HG03039 (cell line): ENCODE measurements at regions not wholly inside any gene's neighbourhood (a gene's known extent, or its start where the extent isn't known, plus 50 kb on each side); places are given as distances from the start of the nearest gene placed in this dataset.

Experiments used
- ATAC-seq: cut with Tn5 transposase; IDR thresholded peaks from one replicate; pipeline ENCODE4 v1.9.1; 2021; ENCODE audit warnings: mild to moderate bottlenecking, moderate library complexity; ENCODE audit not compliant: unreplicated experiment

DNA sequence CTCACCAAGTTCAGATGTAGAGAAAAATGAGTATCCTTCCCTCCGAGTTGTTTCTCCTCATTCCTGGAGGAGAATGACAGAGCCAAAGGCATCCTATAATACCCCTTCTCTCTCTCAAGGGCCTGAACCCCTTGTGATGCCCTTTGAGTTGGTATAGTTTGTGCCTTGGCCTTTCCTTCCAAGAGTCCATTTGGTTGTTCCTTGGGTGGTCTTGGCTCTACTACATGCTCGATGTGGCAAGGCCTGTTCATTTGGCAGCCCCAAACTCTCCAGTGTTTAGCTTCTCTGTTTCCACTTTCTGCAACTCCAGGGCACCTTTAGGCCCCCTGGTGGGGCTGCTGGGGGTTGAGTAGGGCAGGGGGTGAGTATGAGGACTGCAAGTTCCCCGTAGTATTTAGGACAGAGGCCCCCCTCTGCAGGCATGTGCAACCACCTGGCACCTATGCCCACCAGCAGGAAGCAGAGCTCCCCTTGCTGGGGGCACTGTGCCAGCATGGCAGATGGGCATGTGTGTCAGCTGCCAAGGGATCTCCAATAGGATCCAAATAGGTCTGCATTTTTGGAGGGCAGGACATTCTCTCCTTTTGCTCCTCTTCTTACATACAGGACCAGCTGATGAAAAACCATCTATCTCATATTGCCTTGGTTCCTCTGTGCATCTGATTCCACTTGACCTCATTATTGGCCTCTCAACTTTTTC is 217.2 kb upstream of the CADM1 start:
- no peak for ATAC-seq

- ATAC-seq, result no peak
These were observed 216.5 kb upstream of the CADM1 start for GRCh38 chr11:115720602-115721245.

GRCh38 chr11:115718945-115719344 is 214.7 kb upstream of the CADM1 start:
- no peak for ATAC-seq

DNA sequence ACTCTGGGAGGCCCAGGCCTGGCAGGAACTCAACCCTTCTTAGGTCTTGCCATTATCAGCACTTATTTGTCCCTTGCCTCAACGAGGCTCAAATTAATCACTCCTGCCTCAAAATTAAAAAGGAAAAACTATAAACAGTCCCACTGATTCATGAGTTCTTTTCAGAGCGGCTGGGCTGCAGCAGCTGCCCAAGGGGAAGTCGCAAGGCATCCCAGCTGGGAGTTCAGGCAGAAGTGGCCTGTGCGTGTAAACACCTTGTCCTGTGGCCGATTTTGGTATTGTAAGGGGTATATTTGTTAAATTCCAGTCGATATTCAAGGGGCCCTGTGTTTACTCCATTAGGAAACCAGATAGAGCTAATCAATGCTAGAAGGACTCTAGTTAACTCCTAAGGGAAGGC is 213.9 kb upstream of the CADM1 start:
- ATAC-seq, result no peak

DNA sequence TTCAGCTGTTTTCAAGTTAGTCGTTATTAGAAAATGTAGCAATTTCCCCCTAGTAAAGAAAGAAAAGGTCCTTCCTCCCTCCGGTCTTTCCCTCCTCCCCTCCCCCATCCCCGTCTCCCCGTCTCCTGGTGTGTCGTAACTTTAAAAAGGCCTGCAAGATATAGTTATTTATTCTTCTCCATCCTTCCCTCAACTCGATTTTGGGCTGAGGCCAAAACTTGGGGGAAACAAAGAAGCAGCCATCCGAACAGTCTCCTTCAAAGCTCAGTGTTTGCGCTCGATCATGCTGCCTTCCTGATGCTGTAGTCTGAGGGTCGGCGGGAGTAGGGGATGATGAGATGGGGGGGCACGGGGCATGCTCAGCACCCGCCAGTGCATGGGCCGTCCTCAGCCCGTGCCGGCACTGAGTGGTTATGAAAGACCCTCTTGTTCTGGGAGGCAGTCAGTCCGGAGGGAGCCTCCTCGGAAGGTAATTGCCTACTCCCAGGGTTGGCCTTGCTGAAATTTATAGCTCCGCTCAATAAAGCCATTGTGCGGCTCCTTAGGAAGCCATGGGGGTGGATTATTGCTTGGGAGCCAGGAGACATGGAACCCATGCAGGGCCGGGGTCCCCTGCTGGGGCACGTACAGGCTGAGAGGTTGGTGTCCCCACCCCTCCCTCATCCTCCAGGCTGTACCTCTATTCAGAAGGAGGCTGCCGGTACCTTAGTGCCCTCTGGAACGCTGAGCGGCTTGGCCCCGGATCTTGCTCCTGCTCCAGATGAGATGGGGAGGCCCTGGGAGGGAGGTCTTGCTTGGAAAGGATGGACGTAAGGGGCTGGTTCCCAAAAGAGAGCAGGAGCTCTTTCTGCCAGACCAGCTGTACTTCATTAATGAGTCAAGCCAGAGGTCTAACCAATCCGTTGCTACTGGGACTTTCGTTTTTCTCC is 212.7 kb upstream of the CADM1 start:
- ATAC-seq, result no peak

DNA sequence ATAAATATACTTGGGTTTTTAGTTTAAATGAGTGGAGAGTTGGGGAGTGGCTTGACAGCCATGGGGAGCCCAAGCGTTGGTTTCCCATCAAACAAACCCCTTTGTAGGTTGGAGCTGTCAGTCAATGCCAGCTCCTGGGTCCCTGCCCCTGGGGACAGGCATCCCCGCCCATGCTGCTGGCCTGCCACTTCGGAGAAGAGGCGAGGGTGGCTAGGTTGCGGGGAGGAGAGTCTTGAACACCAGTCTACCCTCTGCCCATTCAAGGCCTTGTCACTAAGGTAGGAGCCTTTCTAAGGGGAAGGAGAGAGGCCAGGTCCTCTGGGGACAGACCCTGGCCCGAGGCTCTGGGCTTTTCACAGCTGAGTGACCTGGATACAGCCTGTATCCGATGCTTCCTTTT is 211.9 kb upstream of the CADM1 start:
- ATAC-seq, result no peak

DNA sequence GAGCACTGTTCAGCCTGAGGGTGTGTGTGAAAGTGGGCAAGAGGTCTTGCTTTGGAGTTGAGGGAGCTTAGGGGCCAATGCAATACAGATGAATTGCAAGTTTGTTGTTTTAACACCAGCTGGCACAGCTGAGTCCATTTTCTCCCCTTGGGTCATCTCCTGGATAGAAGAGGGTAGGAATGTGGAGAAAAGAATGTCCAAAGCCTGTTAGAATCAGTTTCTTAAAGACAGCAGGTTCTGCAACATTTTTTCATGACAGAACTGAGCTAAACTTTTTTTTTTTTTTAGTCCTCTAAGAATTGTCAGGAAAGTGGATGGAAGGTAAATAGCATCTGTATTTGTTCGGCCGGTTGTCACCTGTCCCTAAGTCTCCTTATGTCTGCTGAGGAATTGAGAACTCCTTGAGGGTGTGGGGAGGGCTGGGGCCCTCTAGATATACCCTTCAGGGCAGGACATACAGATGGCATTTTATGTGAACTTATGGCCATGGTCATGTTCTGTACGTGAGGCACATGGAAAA is 211.1 kb upstream of the CADM1 start:
- ATAC-seq, result no peak

DNA sequence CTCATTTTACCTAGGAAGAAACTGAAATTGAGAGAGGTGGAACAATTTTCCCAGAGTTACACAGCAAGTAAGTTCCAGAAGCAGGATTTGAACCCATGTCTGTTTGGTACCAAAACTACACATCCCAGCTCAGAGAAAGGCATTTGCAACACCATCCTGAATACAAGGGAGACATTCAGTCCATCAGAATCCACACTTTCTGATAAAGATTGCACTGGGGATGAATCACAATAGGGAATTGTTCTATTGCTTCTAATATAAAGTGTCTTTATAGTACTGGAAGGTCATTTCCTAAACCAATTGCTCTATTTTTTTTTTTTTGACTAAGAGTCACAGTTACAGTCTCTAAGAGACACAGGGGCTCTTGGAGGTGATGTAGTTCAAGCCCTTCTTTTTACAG is 208.1 kb upstream of the CADM1 start:
- no peak for ATAC-seq

DNA sequence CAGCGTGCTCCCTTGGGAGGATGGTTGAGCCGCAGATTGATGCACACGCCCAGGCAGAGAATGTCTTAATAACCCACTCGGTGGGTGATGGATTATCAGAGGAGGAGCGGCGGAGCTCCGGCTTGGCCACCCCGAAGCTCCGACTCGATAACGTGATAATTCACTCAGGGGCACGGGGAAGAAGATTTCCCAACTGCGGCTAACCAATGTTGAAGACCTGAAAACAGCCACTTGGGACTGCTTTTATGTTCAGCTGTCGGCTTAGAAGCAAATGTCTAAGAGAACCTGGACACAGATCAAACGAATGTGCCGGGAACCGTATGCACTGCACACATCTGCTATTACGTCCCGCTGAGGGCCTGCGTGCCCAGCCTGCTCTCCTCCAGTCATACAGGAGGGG is 206.8 kb upstream of the CADM1 start:
- no peak for ATAC-seq

DNA sequence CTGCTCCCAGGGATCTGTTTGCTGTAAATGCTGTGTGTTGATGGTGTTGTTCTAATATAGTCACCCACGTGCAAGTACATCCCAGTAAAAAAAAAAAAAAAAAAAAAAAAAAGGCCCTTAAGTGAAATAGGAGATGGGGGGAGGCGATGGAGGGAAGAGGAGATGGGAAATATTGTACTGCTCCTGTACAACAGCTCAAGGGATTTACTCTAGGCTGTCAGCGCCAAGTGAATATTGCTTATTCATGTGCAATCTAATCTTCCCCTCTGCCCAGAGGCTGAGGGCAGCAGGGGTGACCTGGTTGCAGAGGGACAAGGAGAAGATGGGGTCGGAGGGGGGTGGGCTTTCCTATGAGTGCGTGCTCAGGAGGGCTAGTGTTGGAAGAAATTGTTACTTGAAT is 206.2 kb upstream of the CADM1 start:
- ATAC-seq, result no peak

GRCh38 chr11:115709297-115709696 is 205.1 kb upstream of the CADM1 start:
- ATAC-seq, result no peak

- ATAC-seq, result no peak
These were observed 203.1 kb upstream of the CADM1 start for GRCh38 chr11:115707180-115707905.

DNA sequence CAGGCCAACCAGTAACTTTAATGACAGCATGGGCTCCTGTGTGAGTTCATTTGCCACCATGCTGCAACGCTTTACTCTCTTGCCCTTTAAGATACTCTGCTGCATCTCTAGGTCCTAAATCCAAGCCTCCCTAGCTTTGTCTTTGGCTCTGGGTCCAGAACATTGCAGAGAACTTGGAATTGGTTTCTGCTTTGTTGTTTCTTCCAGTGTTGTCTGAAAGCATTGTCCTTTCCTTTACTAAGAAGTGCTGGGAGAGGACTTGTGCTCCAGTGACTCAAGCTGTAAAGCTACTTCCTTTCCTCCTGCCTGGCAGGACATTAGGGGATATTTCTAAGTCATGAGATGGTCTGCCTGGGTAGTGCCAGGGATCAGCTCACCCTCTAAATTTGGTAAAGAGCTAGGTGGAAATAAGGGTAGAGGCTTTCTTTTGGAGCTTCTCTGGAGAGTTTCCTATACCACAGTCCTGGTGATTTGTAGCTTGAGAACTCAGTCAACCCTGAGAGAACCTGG is 202.5 kb upstream of the CADM1 start:
- no peak for ATAC-seq

DNA sequence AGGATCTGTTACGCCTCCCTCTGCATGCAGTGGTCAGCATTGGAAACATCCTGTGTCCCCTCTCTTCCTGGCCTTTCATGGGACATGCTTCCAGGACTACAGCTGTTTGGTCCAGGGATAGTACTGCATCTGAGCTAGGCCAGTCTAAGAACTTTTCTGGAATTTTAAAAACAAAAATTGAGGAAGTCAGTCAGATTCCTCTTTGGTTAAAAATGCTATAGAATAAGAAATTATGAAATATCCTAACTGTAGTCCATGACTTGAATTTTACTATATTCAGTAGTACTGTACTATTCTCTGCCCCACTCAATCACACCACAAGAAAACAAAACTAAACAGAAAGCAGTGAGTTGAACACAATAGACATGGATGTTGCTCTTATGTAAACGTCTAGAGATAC is 201.0 kb upstream of the CADM1 start:
- no peak for ATAC-seq

DNA sequence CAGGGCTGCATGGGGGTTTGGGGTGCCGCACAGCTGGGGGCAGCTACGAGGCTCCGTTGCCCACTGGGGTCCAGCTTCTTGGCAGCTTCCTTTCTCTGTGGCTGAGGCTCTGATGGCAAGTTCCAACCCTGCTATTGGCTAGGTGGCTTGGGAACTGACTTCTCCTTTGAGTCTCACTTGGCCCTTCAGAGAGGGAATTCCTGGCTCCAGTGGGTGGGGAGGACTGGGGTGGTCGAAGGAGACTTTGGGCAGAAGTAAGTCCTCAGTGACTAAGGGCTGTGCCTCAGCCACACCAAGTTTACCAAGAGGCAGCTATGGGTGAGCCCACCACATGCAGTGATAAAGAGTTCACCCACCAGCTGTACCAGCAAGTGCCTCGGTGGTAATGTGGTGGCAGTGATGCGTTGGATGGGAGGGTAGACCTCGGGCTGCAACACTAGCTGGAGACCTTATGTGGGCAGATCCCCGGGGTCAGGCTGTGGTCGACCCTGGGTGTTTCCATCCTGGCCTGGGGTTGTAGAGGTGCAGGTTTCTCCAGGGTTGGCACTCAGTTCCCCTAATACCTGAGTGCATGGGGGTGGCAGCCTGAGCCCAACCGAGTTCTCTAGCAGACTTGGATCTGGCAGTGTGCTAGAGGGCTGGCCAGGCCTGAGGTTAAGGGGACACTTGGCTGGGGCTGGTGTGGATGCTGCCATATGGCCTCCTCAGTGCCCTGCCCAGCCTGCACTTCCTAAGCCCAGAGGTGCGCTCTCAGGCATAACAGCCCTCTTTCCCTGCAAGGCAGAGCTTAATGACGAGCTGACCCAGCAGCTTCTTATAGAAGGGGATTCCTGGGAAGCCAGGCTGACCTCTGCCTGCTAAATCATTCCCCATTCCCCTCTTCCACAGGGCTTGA is 197.0 kb upstream of the CADM1 start:
- ATAC-seq, result no peak

DNA sequence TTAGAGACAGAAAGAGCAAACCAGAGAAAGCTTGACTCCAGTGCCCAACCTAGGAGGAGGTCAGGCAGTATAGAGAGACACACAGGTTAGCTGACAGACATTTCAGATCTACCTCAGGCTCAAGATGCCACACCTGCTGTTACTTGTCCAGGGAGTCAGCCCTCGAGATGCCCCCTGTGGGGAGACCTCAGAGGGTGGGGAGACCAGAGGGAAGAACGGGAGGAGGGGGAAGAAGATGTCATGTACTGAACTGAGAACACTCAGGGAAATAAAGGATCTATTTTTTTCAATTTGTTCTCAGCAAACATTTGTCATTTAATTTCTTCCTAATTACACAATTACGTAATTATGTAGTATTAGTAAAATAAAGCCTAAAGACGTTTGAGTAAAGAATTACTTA is 196.3 kb upstream of the CADM1 start:
- no peak for ATAC-seq

- no peak for ATAC-seq
These were observed 195.5 kb upstream of the CADM1 start for GRCh38 chr11:115699733-115700132.

GRCh38 chr11:115699326-115699725 is 195.1 kb upstream of the CADM1 start:
- ATAC-seq, result no peak

DNA sequence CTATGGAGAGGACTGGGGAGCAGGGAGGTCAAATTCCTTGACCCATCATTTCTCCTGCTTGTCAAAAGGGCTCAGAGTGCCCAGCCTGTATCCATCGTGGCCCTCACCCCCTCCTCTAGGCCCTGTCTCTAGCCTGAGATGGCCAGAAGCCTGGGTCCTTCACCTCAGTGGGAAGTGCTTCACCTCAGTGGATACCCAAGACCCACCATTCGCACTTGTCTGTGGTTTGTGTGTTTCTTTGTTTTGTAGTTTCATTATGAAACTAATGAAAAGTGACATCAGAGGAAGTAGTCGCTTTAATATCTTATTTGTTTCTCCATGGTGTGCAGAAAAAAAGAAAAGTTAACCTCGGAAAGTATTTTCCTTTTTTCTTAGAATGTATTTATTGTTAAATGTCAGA is 194.0 kb upstream of the CADM1 start:
- ATAC-seq, result no peak

- no peak for ATAC-seq
These were observed 192.3 kb upstream of the CADM1 start for GRCh38 chr11:115696563-115696962.
